HepG2 (cell line): ENCODE measurements at regions not wholly inside any gene's neighbourhood (a gene's known extent, or its start where the extent isn't known, plus 50 kb on each side); places are given as distances from the start of the nearest gene placed in this dataset.
A peak's percentile ranks its signal among the peaks of the same experiment; 100 is the strongest.

Experiments used
- ATRX ChIP-seq: sonication (generic); formaldehyde crosslinking; IDR thresholded peaks from 2 replicates; pipeline ENCODE4 v1.4.0; 2020; ENCODE audit warnings: missing genetic modification reagents, borderline replicate concordance
- BRD4 ChIP-seq: sonication (generic); formaldehyde crosslinking; IDR thresholded peaks from 2 replicates; pipeline ENCODE4 v1.4.0; 2020; ENCODE audit warnings: missing genetic modification reagents
- DMAP1 ChIP-seq: IDR thresholded peaks from 2 replicates; pipeline ENCODE4 v1.6.1; 2016
- GATAD2A ChIP-seq: IDR thresholded peaks from 2 replicates; pipeline ENCODE4 v1.6.1; 2016
- HDAC2 ChIP-seq: sonication (generic); formaldehyde crosslinking; IDR thresholded peaks from 2 replicates; pipeline ENCODE4 v1.4.0; 2020; ENCODE audit warnings: missing genetic modification reagents
- HES4 ChIP-seq: sonication (generic); formaldehyde crosslinking; IDR thresholded peaks from 2 replicates; pipeline ENCODE4 v1.9.0; 2021; ENCODE audit warnings: mild to moderate bottlenecking, missing genetic modification reagents, borderline replicate concordance
- HOXD1 ChIP-seq: sonication (generic); formaldehyde crosslinking; IDR thresholded peaks from 2 replicates; pipeline ENCODE4 v1.5.0; 2020; ENCODE audit warnings: missing genetic modification reagents
- IRF1 ChIP-seq: sonication (generic); formaldehyde crosslinking; IDR thresholded peaks from 2 replicates; pipeline ENCODE4 v1.4.0; 2020; ENCODE audit warnings: low read depth, mild to moderate bottlenecking, missing genetic modification reagents
- KLF16 ChIP-seq, 2 experiments: sonication (generic) in 1 of 2; formaldehyde crosslinking in 1 of 2; IDR thresholded peaks; 2 replicates each; pipeline versions ENCODE4 v1.6.1 to v1.8.0; 2016 to 2023; ENCODE audit warnings: missing genetic modification reagents in 2 of 2, missing compliant biosample characterization in 1 of 2
- MBD4 ChIP-seq: IDR thresholded peaks from 2 replicates; pipeline ENCODE4 v1.6.1; 2012; ENCODE audit warnings: low read length, inconsistent platforms, borderline replicate concordance
- MEF2D ChIP-seq: sonication (generic); formaldehyde crosslinking; IDR thresholded peaks from 2 replicates; pipeline ENCODE4 v1.5.1; 2020; ENCODE audit warnings: mild to moderate bottlenecking, missing genetic modification reagents
- NPAS2 ChIP-seq: sonication (generic); formaldehyde crosslinking; IDR thresholded peaks from 2 replicates; pipeline ENCODE4 v1.8.0; 2022; ENCODE audit warnings: mild to moderate bottlenecking, missing genetic modification reagents, borderline replicate concordance
- PCBP1 ChIP-seq: fragments of 200-400 bp; formaldehyde crosslinking; IDR thresholded peaks from 2 replicates; pipeline ENCODE4 v1.6.1; 2017; ENCODE audit warnings: mild to moderate bottlenecking, low read depth, low read length, borderline replicate concordance
- RORA ChIP-seq: sonication (generic); formaldehyde crosslinking; IDR thresholded peaks from 2 replicates; pipeline ENCODE4 v1.5.0; 2020; ENCODE audit warnings: mild to moderate bottlenecking, missing genetic modification reagents, moderate library complexity
- SALL1 ChIP-seq: sonication (generic); formaldehyde crosslinking; IDR thresholded peaks from 2 replicates; pipeline ENCODE4 v1.8.0; 2022; ENCODE audit warnings: mild to moderate bottlenecking, missing genetic modification reagents
- SATB2 ChIP-seq: sonication (generic); formaldehyde crosslinking; IDR thresholded peaks from 2 replicates; pipeline ENCODE4 v1.5.0; 2020; ENCODE audit warnings: missing genetic modification reagents
- SRSF4 ChIP-seq: fragments of 200-400 bp; formaldehyde crosslinking; IDR thresholded peaks from one replicate; pipeline ENCODE4 v1.6.1; 2018; ENCODE audit warnings: mild to moderate bottlenecking, low read depth, low read length, moderate library complexity; ENCODE audit not compliant: poor library complexity, severe bottlenecking
- SRY ChIP-seq: sonication (generic); formaldehyde crosslinking; IDR thresholded peaks from 2 replicates; pipeline ENCODE4 v1.8.0; 2022; ENCODE audit warnings: mild to moderate bottlenecking, missing genetic modification reagents
- SYNCRIP ChIP-seq: fragments of 200-400 bp; formaldehyde crosslinking; IDR thresholded peaks from 2 replicates; pipeline ENCODE4 v1.6.1; 2018; ENCODE audit warnings: mild to moderate bottlenecking, low read depth, low read length; ENCODE audit not compliant: insufficient read depth
- ZNF180 ChIP-seq: sonication (generic); formaldehyde crosslinking; IDR thresholded peaks from 2 replicates; pipeline ENCODE4 v1.4.0; 2020; ENCODE audit warnings: low read depth, missing genetic modification reagents, borderline replicate concordance
- ZNF3 ChIP-seq: IDR thresholded peaks from 2 replicates; pipeline ENCODE4 v1.7.0; 2017; ENCODE audit warnings: inconsistent platforms
- ZNF331 ChIP-seq: sonication (generic); formaldehyde crosslinking; IDR thresholded peaks from 2 replicates; pipeline ENCODE4 v1.4.0; 2020; ENCODE audit warnings: missing genetic modification reagents
- ZNF446 ChIP-seq: sonication (generic); formaldehyde crosslinking; IDR thresholded peaks from 2 replicates; pipeline ENCODE4 v1.5.0; 2020; ENCODE audit warnings: mild to moderate bottlenecking, missing genetic modification reagents
- ZNF644 ChIP-seq: IDR thresholded peaks from 2 replicates; pipeline ENCODE4 v1.6.1; 2016; ENCODE audit warnings: low read depth
- ZNF770 ChIP-seq: sonication (generic); formaldehyde crosslinking; IDR thresholded peaks from 2 replicates; pipeline ENCODE4 v1.5.0; 2020; ENCODE audit warnings: mild to moderate bottlenecking, missing genetic modification reagents
- ZXDC ChIP-seq: sonication (generic); formaldehyde crosslinking; IDR thresholded peaks from 2 replicates; pipeline ENCODE4 v1.5.0; 2020; ENCODE audit warnings: mild to moderate bottlenecking, missing genetic modification reagents

- no peak for TF ChIP-seq BRD4 (CRISPR knock-in tag)
- TF ChIP-seq SYNCRIP = no peak
- no peak for TF ChIP-seq MEF2D (CRISPR knock-in tag)
- no peak for TF ChIP-seq ATRX (CRISPR knock-in tag)
- no peak for TF ChIP-seq SRY (CRISPR knock-in tag)
- no peak for TF ChIP-seq ZNF3
- TF ChIP-seq SATB2 (CRISPR knock-in tag) = 0 out of 2 replicates have a peak, but pooled peaks have one; percentile 33
- no peak for TF ChIP-seq ZNF446 (CRISPR knock-in tag)
- no peak for TF ChIP-seq MBD4
- TF ChIP-seq PCBP1 = no peak
- no peak for TF ChIP-seq ZNF770 (CRISPR knock-in tag)
- peak; percentile 44 for TF ChIP-seq GATAD2A
- TF ChIP-seq NPAS2 (CRISPR knock-in tag) = no peak
- no peak for TF ChIP-seq IRF1 (CRISPR knock-in tag)
- TF ChIP-seq RORA (CRISPR knock-in tag) = no peak
- TF ChIP-seq HES4 (CRISPR knock-in tag) = no peak
- peak; percentile 71; the same call in 1 of the 2 replicates for TF ChIP-seq SALL1
- no peak for TF ChIP-seq ZXDC (CRISPR knock-in tag)
- TF ChIP-seq ZNF331 (CRISPR knock-in tag) = peak; percentile 43; the same call in 1 of the 2 replicates
- TF ChIP-seq SRSF4 = no peak
- TF ChIP-seq DMAP1 (CRISPR knock-in tag) = no peak
- no peak for TF ChIP-seq HOXD1
- no peak for TF ChIP-seq ZNF180
- TF ChIP-seq HDAC2 (CRISPR knock-in tag) = peak; percentile 32; the same call in 1 of the 2 replicates
- peak; percentile 69; the same call in 1 of the 2 replicates for TF ChIP-seq ZNF644 (CRISPR knock-in tag)
- TF ChIP-seq KLF16 (CRISPR knock-in tag; IDR thresholded peaks at IDR 0.05) = 0 out of 4 replicates have a peak, but pooled peaks of 1 of the 2 experiments have one; percentile 23
Observed at GRCh38 chr3:148255981-148256969, 441.4 kb upstream of the AGTR1 start (continued).
